GM06990 (cell line): ENCODE measurements at regions not wholly inside any gene's neighbourhood (a gene's known extent, or its start where the extent isn't known, plus 50 kb on each side); places are given as distances from the start of the nearest gene placed in this dataset.

ENCODE experiments used
- DNase-seq: peaks from one replicate; pipeline ENCODE4 v3.0.0-alpha.2; 2011; ENCODE audit not compliant: insufficient read length; ENCODE audit errors: extremely low read depth
- H3K27me3 ChIP-seq: replicated peaks from 2 replicates; pipeline ENCODE4 v1.6.0; 2011; ENCODE audit warnings: low read length; ENCODE audit not compliant: control insufficient read depth, insufficient read depth
- H3K36me3 ChIP-seq: 2 replicates; pipeline ENCODE4 v1.5.1; 2011; ENCODE audit warnings: low read length; ENCODE audit not compliant: control insufficient read depth, insufficient read depth
- H3K4me3 ChIP-seq: replicated peaks from 2 replicates; pipeline ENCODE4 v1.5.1; 2011; ENCODE audit warnings: low read depth, mild to moderate bottlenecking, control low read depth, low read length
- TF ChIP-seq, protein P1 (sequence below): IDR thresholded peaks from 2 replicates; pipeline ENCODE4 v1.5.1; 2011; ENCODE audit warnings: low read length, control low read depth, mild to moderate bottlenecking, inconsistent platforms; ENCODE audit not compliant: insufficient read depth, poor library complexity, severe bottlenecking

DNA sequence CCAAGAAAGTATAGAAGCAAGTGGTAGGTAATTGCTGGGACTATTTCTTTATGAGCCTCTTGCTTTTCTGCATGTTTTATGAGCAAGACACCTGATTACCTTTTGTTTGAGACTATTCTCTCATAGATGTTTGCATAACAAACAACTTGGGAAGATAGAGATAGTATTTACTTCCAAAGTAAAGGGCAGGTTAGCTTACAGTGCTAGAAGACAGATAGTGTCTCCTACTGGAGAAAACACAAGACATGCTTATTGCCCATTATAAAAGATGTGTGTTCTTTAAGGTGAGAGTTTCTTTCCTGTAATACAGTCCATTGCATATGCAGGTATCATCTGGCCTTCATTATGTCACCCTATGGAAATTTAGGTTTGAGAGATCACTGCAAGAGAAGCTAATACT lies 174.2 kb upstream of the FUT9 start:
- no peak overlapping the region for H3K4me3 ChIP-seq
- TF ChIP-seq, protein P1, sequence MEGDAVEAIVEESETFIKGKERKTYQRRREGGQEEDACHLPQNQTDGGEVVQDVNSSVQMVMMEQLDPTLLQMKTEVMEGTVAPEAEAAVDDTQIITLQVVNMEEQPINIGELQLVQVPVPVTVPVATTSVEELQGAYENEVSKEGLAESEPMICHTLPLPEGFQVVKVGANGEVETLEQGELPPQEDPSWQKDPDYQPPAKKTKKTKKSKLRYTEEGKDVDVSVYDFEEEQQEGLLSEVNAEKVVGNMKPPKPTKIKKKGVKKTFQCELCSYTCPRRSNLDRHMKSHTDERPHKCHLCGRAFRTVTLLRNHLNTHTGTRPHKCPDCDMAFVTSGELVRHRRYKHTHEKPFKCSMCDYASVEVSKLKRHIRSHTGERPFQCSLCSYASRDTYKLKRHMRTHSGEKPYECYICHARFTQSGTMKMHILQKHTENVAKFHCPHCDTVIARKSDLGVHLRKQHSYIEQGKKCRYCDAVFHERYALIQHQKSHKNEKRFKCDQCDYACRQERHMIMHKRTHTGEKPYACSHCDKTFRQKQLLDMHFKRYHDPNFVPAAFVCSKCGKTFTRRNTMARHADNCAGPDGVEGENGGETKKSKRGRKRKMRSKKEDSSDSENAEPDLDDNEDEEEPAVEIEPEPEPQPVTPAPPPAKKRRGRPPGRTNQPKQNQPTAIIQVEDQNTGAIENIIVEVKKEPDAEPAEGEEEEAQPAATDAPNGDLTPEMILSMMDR, result peak; percentile 17
- no peaks in the 10 kb centered on the region for H3K27me3 ChIP-seq
- no peak for DNase-seq
- H3K36me3 ChIP-seq, result no peaks in the 10 kb centered on the region

DNA sequence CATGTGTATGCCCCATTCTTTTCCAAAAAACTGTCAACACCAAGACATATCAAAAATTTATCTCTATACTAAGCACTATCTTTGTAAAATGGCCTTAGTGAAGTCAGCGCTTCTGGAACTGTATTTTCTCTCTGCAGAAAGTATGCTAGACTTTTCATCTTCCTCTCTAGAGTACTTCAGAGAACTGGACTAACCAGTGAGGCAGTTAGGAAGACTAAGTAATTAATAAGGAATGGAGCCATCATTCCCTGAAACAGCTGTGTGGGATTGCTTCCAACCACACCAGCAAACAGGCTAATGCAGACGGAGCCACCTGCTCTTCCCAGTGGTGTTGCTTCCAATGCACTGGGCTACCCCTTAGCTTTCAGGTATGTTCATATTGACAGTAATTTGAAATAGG lies 169.1 kb upstream of the FUT9 start:
- Histone ChIP-seq H3K27me3 (no peaks in the 10 kb centered on the region), H3K36me3 (no peaks in the 10 kb centered on the region), H3K4me3 (no peak overlapping the region)
- no peak for DNase-seq
- TF ChIP-seq, protein P1, result no peak

DNA sequence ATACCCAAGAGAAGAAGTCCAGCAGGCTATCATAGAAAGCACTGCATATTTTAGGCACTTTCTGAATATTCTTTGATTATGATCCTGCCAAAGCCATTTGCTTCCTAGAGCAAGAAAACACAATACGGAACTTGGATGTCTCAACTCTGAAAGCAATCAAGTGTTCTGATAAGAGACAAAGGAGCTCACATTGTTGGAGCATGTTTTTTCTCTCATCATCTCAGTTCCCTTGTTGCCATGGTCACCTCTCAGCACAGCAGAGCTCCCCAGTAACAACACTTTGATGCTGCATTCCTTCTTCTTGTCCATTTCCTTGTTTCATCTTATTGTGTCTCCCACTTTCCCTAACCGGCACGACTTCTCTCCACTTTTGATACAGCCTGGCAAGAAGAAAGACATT lies 168.7 kb upstream of the FUT9 start:
- Histone ChIP-seq H3K36me3 (no peaks in the 10 kb centered on the region), H3K4me3 (no peak overlapping the region), H3K27me3 (no peaks in the 10 kb centered on the region)
- TF ChIP-seq, protein P1, result no peak
- DNase-seq, result no peak

DNA sequence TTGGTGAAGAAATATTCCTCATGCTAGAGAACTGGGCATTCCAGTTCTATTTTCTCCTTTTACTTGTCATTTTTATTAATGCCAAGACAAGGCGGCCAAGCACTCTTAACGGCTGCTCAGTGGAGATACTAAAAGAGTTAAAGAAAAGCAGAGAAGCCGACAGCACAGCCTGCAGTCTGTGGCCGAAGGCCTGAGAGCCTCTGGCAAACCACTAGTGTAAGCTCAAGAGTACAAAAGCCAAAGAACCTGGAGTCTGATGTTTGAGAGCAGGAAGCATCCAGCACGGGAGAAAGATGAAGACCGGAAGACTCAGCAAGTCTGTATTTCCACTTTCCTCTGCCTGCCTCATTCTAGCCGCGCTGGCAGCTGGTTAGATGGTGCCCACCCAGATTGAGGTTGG lies 167.1 kb upstream of the FUT9 start:
- no peak overlapping the region for H3K4me3 ChIP-seq
- no peaks in the 10 kb centered on the region for H3K36me3 ChIP-seq
- H3K27me3 ChIP-seq, result no peaks in the 10 kb centered on the region
- TF ChIP-seq, protein P1, result no peak
- no peak for DNase-seq

DNA sequence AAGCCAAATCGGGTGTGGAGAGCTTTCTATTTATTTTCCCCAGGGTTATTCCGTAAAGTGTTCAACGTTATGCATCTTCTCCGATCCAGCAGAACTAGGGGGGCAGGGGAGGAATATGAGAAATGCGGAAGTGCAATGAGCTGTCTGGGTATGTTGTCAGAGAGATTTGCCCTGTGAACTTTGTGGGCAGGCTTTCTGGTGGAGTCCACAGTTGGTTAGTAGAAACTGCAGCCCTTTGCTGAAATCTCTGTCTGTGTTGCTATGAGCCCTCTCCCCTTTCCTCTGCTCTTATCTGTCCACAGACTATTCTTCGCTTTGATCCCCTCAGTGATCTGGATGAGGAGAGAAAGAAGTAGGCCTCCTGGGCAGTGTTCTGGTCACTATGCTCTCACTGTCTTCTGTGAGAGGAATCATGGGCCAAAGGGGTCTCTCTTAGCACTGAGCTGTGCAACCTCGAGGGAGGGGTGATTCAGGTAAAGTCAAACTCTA lies 158.9 kb upstream of the FUT9 start:
- Histone ChIP-seq H3K4me3 (no peak overlapping the region), H3K27me3 (no peaks in the 10 kb centered on the region), H3K36me3 (no peaks in the 10 kb centered on the region)
- TF ChIP-seq, protein P1, result no peak
- DNase-seq, result no peak

DNA sequence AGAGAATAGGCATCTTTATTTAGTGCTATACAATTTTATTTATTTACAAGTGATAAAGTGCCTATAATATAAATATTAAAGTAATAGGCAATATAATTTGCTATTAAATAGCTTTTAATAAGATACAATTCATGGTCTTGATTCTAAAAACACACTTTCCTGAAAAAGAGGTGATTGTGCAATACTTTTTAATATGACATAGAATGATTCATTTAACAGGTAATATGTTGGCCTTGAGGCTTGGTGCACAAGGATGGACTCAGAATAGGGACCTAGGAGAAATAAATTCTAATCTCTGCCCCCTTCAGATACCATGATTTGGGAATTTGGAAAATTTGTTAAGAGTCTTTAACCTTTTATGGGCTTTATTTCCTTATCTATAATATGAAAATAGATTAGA lies 149.9 kb upstream of the FUT9 start:
- no peak for DNase-seq
- Histone ChIP-seq H3K27me3 (no peaks in the 10 kb centered on the region), H3K4me3 (no peak overlapping the region), H3K36me3 (no peaks in the 10 kb centered on the region)
- TF ChIP-seq, protein P1, result no peak
